ENCODE measurements at regions not wholly inside any gene's neighbourhood (a gene's known extent, or its start where the extent isn't known, plus 50 kb on each side); places are given as distances from the start of the nearest gene placed in this dataset.

- TF ChIP-seq, protein P1, sequence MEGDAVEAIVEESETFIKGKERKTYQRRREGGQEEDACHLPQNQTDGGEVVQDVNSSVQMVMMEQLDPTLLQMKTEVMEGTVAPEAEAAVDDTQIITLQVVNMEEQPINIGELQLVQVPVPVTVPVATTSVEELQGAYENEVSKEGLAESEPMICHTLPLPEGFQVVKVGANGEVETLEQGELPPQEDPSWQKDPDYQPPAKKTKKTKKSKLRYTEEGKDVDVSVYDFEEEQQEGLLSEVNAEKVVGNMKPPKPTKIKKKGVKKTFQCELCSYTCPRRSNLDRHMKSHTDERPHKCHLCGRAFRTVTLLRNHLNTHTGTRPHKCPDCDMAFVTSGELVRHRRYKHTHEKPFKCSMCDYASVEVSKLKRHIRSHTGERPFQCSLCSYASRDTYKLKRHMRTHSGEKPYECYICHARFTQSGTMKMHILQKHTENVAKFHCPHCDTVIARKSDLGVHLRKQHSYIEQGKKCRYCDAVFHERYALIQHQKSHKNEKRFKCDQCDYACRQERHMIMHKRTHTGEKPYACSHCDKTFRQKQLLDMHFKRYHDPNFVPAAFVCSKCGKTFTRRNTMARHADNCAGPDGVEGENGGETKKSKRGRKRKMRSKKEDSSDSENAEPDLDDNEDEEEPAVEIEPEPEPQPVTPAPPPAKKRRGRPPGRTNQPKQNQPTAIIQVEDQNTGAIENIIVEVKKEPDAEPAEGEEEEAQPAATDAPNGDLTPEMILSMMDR (IDR thresholded peaks at IDR 0.05) = no peak
- no peak for TF ChIP-seq POLR2A (IDR thresholded peaks at IDR 0.05)
Observed at GRCh38 chr14:88095791-88096190, 90.9 kb downstream of the GPR65 start.
